Mononuclear cell (primary cell): ENCODE measurements at regions not wholly inside any gene's neighbourhood (a gene's known extent, or its start where the extent isn't known, plus 50 kb on each side); places are given as distances from the start of the nearest gene placed in this dataset.

Experiments
- H3K27me3 ChIP-seq: 2 replicates; pipeline ENCODE4 v1.6.0; 2011; ENCODE audit warnings: low read length, control low read depth; ENCODE audit not compliant: insufficient read depth
- H3K4me1 ChIP-seq: 2 replicates; pipeline ENCODE4 v1.5.1; 2011; ENCODE audit warnings: mild to moderate bottlenecking, low read length, control low read depth; ENCODE audit not compliant: insufficient read depth
- H3K4me3 ChIP-seq: 2 replicates; pipeline ENCODE4 v1.5.1; 2011; ENCODE audit warnings: mild to moderate bottlenecking, low read length, moderate library complexity
- H3K9me3 ChIP-seq: 2 replicates; pipeline ENCODE4 v1.5.1; 2011; ENCODE audit warnings: low read depth, mild to moderate bottlenecking, control low read depth, low read length

GRCh38 chr2:41863062-41863461 lies 184.8 kb upstream of the PKDCC start:
- H3K27me3 ChIP-seq, result peaks cover 13% of the 10 kb centered on the region
- no peak overlapping the region for H3K4me3 ChIP-seq
- no peaks in the 10 kb centered on the region for H3K4me1 ChIP-seq
- no peaks in the 10 kb centered on the region for H3K9me3 ChIP-seq

DNA sequence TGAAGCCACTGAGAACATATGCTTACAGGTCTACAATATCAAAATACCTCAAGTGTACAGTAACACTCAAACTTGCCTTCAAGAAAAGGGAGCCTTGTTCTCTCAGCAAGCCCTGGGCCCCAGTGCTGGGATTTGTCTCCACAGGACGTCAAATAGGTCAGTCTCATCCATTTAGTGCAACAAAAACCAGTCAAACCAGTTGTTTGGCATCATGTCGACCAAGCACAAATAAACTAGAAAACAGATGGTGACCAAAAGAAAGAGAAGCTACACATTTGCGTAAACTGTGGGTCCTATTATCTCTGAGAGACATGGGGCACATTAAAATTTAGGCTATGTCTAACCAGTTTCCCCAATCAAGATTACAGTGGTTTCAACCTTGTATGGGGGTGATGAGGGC lies 182.6 kb upstream of the PKDCC start:
- H3K9me3 ChIP-seq, result no peaks in the 10 kb centered on the region
- peaks cover 13% of the 10 kb centered on the region for H3K27me3 ChIP-seq

GRCh38 chr2:41867553-41867952 lies 180.3 kb upstream of the PKDCC start:
- peaks cover 9% of the 10 kb centered on the region for H3K27me3 ChIP-seq
- no peaks in the 10 kb centered on the region for H3K4me1 ChIP-seq
- H3K4me3 ChIP-seq, result no peak overlapping the region
- H3K9me3 ChIP-seq, result no peaks in the 10 kb centered on the region

More for the DNA sequence above, 182.6 kb upstream of the PKDCC start:
- no peaks in the 10 kb centered on the region for H3K4me1 ChIP-seq
- H3K4me3 ChIP-seq, result no peak overlapping the region

- no peak overlapping the region for H3K4me3 ChIP-seq
- H3K9me3 ChIP-seq, result no peaks in the 10 kb centered on the region
- no peaks in the 10 kb centered on the region for H3K4me1 ChIP-seq
- H3K27me3 ChIP-seq, result peaks cover 7% of the 10 kb centered on the region
Observed at GRCh38 chr2:41869542-41870264, 178.1 kb upstream of the PKDCC start.

GRCh38 chr2:41870265-41870585 lies 177.6 kb upstream of the PKDCC start:
- Histone ChIP-seq H3K4me1 (no peaks in the 10 kb centered on the region), H3K9me3 (no peaks in the 10 kb centered on the region), H3K4me3 (no peak overlapping the region), H3K27me3 (peaks cover 4% of the 10 kb centered on the region)

GRCh38 chr2:41871080-41871479 lies 176.7 kb upstream of the PKDCC start:
- Histone ChIP-seq H3K27me3 (no peaks in the 10 kb centered on the region), H3K9me3 (no peaks in the 10 kb centered on the region), H3K4me1 (no peaks in the 10 kb centered on the region), H3K4me3 (no peak overlapping the region)

- no peaks in the 10 kb centered on the region for H3K9me3 ChIP-seq
- no peaks in the 10 kb centered on the region for H3K27me3 ChIP-seq
- H3K4me3 ChIP-seq, result no peak overlapping the region
- H3K4me1 ChIP-seq, result no peaks in the 10 kb centered on the region
Observed at GRCh38 chr2:41872646-41873045, 175.2 kb upstream of the PKDCC start.

- no peaks in the 10 kb centered on the region for H3K27me3 ChIP-seq
- H3K4me3 ChIP-seq, result no peak overlapping the region
- H3K4me1 ChIP-seq, result no peaks in the 10 kb centered on the region
- H3K9me3 ChIP-seq, result no peaks in the 10 kb centered on the region
Observed at GRCh38 chr2:41873102-41874031, 174.5 kb upstream of the PKDCC start.

DNA sequence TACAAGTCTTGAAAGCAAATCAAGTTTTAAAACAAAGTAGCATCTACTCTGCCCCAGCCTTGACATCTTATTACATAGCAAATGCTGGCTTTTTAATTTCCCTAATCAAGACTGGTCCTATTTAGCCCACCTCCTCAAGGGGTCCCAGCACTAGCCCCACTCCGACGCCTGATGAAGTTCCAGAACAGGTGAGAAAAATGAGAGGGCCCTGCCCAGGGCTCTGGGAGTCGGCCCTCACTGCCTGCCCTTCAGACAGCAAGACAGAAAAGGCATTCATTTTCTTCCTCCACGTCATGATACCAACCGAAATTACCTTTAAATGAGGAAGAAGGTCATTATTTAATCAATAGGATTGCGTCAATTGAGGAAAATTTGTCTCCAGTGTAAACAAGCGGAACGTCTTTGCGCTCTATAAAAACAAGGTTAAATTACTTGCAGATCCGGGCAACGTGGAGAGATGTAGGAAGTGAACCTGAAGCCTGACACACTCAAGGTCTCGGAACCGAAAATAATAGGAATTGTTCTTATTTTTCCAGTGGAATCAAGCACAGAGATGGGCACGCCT lies 170.6 kb upstream of the PKDCC start:
- Histone ChIP-seq H3K9me3 (no peaks in the 10 kb centered on the region), H3K4me1 (no peaks in the 10 kb centered on the region), H3K4me3 (no peak overlapping the region), H3K27me3 (no peaks in the 10 kb centered on the region)

- H3K9me3 ChIP-seq, result no peaks in the 10 kb centered on the region
- H3K4me3 ChIP-seq, result no peak overlapping the region
- H3K4me1 ChIP-seq, result no peaks in the 10 kb centered on the region
- H3K27me3 ChIP-seq, result no peaks in the 10 kb centered on the region
Observed at GRCh38 chr2:41878056-41878455, 169.8 kb upstream of the PKDCC start.

DNA sequence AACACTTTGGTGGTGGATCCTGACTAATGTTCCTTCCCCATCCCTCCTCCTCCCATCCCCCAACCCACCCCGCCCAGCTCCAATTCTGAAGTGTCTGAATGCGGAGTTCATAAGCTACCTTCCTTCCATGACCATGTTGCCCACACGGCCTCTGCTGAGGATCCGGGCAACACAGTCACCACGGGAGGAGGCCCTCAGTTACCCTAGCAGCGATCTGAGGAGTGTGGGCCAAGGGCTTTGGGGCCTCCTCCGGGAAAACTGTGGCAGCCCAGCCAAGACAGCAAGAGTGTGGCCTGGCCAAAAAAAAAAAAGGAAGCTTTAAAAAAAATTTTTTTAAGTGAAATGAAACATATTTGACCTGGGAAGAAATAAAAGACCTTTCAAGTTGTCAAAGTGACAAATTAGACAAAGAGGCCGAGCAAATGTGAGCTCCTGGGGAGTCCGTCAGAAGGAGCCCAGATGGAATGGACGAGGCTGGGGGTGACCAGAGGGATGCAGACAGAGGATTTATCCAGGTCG lies 169.0 kb upstream of the PKDCC start:
- Histone ChIP-seq H3K4me1 (no peaks in the 10 kb centered on the region), H3K27me3 (no peaks in the 10 kb centered on the region), H3K9me3 (no peaks in the 10 kb centered on the region), H3K4me3 (no peak overlapping the region)

DNA sequence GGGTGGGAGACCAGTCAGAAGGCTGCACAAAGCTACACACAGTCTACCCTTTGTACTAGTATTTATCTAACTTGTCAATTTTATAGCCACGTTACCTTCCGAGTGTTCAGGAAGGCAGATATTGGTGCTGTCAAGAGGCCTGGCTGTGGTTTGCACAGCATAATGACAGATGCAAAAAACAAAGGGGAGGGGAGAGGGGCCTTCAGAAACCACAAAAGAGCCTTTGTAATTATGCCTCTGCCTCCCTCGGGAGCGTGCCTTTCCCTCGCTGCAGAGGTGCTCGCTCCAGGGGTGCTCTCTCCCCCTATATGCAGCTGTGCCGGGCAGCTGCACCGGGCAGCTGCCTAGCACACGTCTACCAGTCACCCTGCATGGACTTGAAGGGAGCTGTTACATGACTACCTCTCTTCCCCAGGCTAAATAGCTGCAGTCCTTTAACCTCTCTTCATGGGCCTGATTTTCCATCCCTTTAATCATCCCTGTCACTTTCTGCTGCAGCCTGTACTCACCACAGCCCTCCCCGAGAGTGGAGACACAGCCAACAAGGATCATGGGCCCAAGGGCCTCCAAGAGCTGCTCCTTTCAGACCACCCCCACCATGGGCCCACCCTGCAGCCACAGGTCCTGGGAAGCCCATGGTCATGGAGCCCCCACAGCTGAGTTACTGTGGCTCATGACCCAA lies 168.4 kb upstream of the PKDCC start:
- no peaks in the 10 kb centered on the region for H3K27me3 ChIP-seq
- no peaks in the 10 kb centered on the region for H3K9me3 ChIP-seq
- H3K4me3 ChIP-seq, result no peak overlapping the region
- H3K4me1 ChIP-seq, result no peaks in the 10 kb centered on the region

- no peaks in the 10 kb centered on the region for H3K9me3 ChIP-seq
- no peak overlapping the region for H3K4me3 ChIP-seq
- H3K4me1 ChIP-seq, result no peaks in the 10 kb centered on the region
- H3K27me3 ChIP-seq, result no peaks in the 10 kb centered on the region
Observed at GRCh38 chr2:41880561-41881243, 167.1 kb upstream of the PKDCC start.

GRCh38 chr2:41881249-41881648 lies 166.6 kb upstream of the PKDCC start:
- Histone ChIP-seq H3K9me3 (no peaks in the 10 kb centered on the region), H3K27me3 (no peaks in the 10 kb centered on the region), H3K4me1 (no peaks in the 10 kb centered on the region), H3K4me3 (no peak overlapping the region)
